ENCODE measurements at regions not wholly inside any gene's neighbourhood (a gene's known extent, or its start where the extent isn't known, plus 50 kb on each side); places are given as distances from the start of the nearest gene placed in this dataset.
A peak's percentile ranks its signal among the peaks of the same experiment; 100 is the strongest.

DNA sequence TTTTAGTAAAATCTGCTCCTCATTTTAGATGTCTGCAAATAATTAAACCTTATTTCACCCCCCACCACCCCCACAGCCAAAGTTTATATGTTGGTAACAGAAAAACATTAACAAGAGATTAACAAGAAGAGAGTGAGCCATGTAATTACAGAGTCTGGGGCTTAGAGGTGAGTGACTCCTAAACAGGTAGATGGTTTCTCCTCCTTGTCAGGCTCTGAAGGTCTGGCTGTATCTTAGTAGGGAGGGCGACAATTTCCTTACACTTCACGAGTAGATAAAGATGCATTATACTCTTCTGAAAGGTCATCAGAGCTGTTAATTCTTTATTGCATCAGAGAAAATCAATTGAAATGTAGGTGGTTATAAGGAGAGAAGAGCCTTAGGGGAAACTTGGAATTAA lies 171.8 kb upstream of the ANKRD50 start:
- intact Hi-C loops (cut with DNase I), result no loop called here
- no peak for ATAC-seq
- 83% methylated on average over 2 of the region's 2 CpGs for WGBS
- Histone ChIP-seq H3K27ac (ENCODE audit: low read length) (no peak overlapping the region), H3K9me3 (ENCODE audit: control insufficient read depth, low read length) (no peaks in the 10 kb centered on the region), H3K27me3 (ENCODE audit: control insufficient read depth, insufficient read depth) (no peaks in the 10 kb centered on the region), H3K4me1 (ENCODE audit: control insufficient read depth, insufficient read depth, low read length) (no peaks in the 10 kb centered on the region), H3K4me3 (ENCODE audit: low read length) (no peak overlapping the region)
- DNase-seq, result no peak

DNA sequence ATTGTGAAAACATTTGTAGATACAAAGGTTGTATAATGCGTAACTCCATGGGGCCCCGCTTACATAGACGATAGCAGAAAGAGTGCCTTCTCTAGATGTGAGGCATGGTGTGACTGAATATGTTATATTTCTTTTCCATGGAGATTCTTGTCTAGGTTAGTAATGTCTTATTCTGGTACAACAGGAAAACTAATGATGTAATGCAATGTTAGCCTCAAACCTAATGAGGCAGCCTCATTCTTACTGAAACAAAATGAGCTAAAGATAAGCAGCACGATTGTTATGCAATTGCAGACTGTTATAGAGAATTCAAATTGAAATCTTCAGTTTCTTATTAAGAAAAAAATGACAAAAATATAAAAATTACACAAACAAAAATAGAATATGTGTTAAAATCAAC lies 171.1 kb upstream of the ANKRD50 start:
- intact Hi-C loops (cut with DNase I), result no loop called here
- DNase-seq, result no peak
- no peaks in the 10 kb centered on the region for H3K4me1 ChIP-seq (ENCODE audit: control insufficient read depth, insufficient read depth, low read length)
- 68% methylated on average over 4 of the region's 4 CpGs for WGBS
- peak in 1 of 2 donors; percentile 45 for ATAC-seq
- H3K9me3 ChIP-seq (ENCODE audit: control insufficient read depth, low read length), result no peaks in the 10 kb centered on the region
- no peaks in the 10 kb centered on the region for H3K27me3 ChIP-seq (ENCODE audit: control insufficient read depth, insufficient read depth)
- H3K27ac ChIP-seq (ENCODE audit: low read length), result no peak overlapping the region
- no peak overlapping the region for H3K4me3 ChIP-seq (ENCODE audit: low read length)

DNA sequence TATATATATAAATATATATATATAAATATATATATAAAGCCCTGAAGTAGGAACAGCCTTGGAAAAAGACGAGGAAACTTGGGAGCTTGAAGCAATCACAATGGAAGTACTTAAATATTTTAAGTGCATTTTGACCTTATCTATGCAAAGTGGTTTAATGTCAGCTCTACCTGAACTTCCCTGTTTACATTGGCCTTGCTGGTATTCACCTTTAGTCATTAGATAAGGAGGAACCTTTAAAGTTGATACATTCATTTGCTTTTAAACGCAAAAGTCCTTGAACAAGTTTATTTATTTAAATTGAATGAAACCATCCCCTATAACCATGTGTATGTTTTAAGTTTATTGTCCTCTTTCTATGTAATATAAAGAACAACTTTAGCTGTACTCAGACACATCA lies 166.7 kb upstream of the ANKRD50 start:
- no peaks in the 10 kb centered on the region for H3K9me3 ChIP-seq (ENCODE audit: control insufficient read depth, low read length)
- intact Hi-C loops (cut with DNase I), result no loop called here
- 98% methylated on average over 2 of the region's 2 CpGs for WGBS

DNA sequence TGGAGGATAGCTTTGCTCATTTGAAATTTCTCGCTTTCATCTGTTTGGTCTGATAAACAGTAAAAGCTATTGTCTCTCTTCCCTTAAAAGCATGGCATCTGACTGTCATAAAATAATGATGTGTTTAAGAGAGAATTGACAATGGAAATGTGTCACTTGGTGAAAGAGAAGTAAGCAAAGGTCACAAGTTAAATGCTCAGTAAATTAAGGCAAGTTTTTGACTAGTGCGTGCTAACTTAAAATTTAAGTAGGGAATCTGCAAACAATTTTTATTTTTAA lies 161.6 kb upstream of the ANKRD50 start:
- H3K4me1 ChIP-seq (ENCODE audit: control insufficient read depth, insufficient read depth, low read length), result no peaks in the 10 kb centered on the region
- no peak overlapping the region for H3K27ac ChIP-seq (ENCODE audit: low read length)
- WGBS, result 95% methylated on average over 2 of the region's 2 CpGs
- H3K9me3 ChIP-seq (ENCODE audit: control insufficient read depth, low read length), result no peaks in the 10 kb centered on the region
- intact Hi-C loops (cut with DNase I), result no loop called here
- H3K4me3 ChIP-seq (ENCODE audit: low read length), result no peak overlapping the region
- H3K27me3 ChIP-seq (ENCODE audit: control insufficient read depth, insufficient read depth), result no peaks in the 10 kb centered on the region
- DNase-seq, result no peak
- ATAC-seq, result no peak

More for the DNA sequence above, 166.7 kb upstream of the ANKRD50 start:
- H3K27me3 ChIP-seq (ENCODE audit: control insufficient read depth, insufficient read depth), result no peaks in the 10 kb centered on the region
- no peak overlapping the region for H3K4me3 ChIP-seq (ENCODE audit: low read length)
- no peak for DNase-seq
- no peak for ATAC-seq
- H3K27ac ChIP-seq (ENCODE audit: low read length), result no peak overlapping the region
- H3K4me1 ChIP-seq (ENCODE audit: control insufficient read depth, insufficient read depth, low read length), result no peaks in the 10 kb centered on the region

DNA sequence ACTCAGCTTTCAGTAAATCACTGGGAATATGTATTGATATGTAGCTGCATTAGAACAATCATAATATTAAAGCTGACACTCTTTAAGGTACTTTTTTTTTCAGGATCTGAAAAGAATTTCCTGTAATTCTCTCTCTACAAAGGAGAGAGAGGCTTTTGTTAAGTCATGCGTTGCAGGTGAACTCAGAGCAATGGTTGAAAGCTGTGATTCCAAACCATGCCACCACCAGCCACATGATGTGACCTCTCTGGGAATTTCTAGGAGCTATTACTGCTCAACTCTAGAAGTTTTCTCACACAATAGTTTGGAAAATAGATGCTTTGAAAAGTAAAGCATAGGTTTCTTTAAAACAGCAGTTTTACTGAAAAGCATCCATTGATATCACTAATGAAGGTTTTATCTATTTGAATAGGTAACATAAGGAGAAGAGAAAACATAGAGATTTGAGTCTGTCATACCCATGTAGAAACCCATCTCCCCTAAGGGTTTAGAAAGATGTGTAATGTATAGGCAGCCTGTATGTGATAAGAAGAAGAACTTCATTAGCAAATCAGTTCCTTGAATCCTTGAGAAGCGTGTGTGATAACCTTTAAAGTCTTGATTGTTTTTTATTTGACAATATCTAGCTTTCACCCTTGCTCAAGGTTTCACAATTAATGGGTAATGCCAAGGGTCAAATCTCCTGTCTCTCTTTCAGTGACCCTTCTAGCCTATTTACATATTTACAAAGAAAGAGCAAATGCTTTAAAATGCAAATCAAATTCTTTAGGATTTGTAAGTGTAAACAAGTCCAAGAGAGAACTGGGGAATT lies 161.0 kb upstream of the ANKRD50 start:
- H3K4me3 ChIP-seq (ENCODE audit: low read length), result no peak overlapping the region
- DNase-seq (no peak), ATAC-seq (no peak)
- H3K4me1 ChIP-seq (ENCODE audit: control insufficient read depth, insufficient read depth, low read length), result no peaks in the 10 kb centered on the region
- intact Hi-C loops (cut with DNase I), result no loop called here
- H3K27ac ChIP-seq (ENCODE audit: low read length), result no peak overlapping the region
- WGBS, result 85% methylated on average over 2 of the region's 2 CpGs
- H3K9me3 ChIP-seq (ENCODE audit: control insufficient read depth, low read length), result no peaks in the 10 kb centered on the region
- H3K27me3 ChIP-seq (ENCODE audit: control insufficient read depth, insufficient read depth), result no peaks in the 10 kb centered on the region

DNA sequence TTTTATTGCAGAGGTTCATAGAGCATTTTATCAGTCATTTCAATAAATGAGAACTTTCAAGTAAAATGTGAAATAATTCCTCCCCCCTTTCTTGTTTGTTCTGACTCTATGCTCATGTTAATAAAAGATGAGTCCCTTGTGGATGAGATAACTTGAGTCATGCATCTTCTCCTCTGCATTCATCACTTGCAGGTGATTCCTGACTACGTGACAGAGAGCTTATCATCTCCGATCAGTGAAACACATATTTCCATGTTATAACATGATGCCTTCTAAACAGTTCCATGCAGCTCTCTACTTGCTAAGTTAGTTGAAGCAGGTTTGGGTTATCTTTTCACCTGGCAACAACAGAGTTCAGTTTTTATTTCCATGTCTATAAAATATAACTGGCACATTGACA lies 160.1 kb upstream of the ANKRD50 start:
- intact Hi-C loops (cut with DNase I), result no loop called here
- no peak overlapping the region for H3K4me3 ChIP-seq (ENCODE audit: low read length)
- DNase-seq (no peak), ATAC-seq (no peak)
- no peaks in the 10 kb centered on the region for H3K9me3 ChIP-seq (ENCODE audit: control insufficient read depth, low read length)
- H3K27me3 ChIP-seq (ENCODE audit: control insufficient read depth, insufficient read depth), result no peaks in the 10 kb centered on the region
- H3K4me1 ChIP-seq (ENCODE audit: control insufficient read depth, insufficient read depth, low read length), result no peaks in the 10 kb centered on the region
- no peak overlapping the region for H3K27ac ChIP-seq (ENCODE audit: low read length)
- WGBS, result 73% methylated on average over 2 of the region's 2 CpGs

DNA sequence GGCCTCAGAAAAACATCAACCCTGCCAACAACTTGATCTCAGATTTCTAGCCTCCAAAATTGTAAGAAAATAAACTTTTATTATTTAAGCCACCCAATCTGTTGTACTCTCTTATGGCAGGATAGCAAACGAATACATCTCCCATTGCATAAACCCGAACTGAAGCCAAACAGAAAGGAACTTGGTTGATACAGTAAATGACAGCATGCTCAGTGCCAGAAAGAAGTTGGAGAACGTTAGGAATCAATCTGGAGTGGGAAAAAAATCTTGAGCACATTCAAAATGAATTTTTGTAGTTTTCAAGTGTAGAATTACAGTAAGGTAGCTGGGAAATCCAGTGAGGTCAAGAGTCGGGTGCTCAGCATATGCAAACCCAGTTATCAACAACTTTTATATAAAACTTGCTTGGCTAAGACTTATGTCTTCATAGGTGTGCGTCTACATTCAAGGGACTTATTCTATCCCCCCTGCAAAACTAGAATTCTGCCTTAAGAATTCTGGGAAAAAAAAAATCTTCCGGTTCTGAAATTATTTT lies 157.5 kb upstream of the ANKRD50 start:
- Histone ChIP-seq H3K4me1 (ENCODE audit: control insufficient read depth, insufficient read depth, low read length) (no peaks in the 10 kb centered on the region), H3K9me3 (ENCODE audit: control insufficient read depth, low read length) (no peaks in the 10 kb centered on the region), H3K4me3 (ENCODE audit: low read length) (no peak overlapping the region), H3K27ac (ENCODE audit: low read length) (no peak overlapping the region), H3K27me3 (ENCODE audit: control insufficient read depth, insufficient read depth) (no peaks in the 10 kb centered on the region)
- ATAC-seq (no peak), DNase-seq (no peak)
- intact Hi-C loops (cut with DNase I), result no loop called here
- WGBS, result 68% methylated on average over 6 of the region's 6 CpGs

DNA sequence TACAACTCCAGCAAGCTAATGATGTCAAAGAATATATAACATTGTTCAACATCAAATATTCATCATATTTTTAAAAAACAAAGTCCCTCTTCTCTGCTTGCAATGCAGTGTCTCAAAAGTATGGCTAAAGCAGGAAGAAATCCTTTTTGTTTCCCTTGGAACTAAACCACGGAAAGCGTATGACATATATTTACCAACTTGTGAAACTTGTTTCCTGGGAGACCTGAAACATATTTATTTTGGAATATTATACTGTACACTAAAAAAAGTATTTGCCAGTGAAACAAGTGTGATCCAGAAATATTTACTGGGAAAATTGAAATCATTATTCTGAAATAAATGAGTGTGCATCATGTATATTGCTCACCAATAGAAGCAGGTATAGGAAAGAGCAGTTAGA lies 156.0 kb upstream of the ANKRD50 start:
- Histone ChIP-seq H3K9me3 (ENCODE audit: control insufficient read depth, low read length) (no peaks in the 10 kb centered on the region), H3K4me1 (ENCODE audit: control insufficient read depth, insufficient read depth, low read length) (no peaks in the 10 kb centered on the region), H3K27me3 (ENCODE audit: control insufficient read depth, insufficient read depth) (no peaks in the 10 kb centered on the region), H3K4me3 (ENCODE audit: low read length) (no peak overlapping the region), H3K27ac (ENCODE audit: low read length) (no peak overlapping the region)
- intact Hi-C loops (cut with DNase I), result no loop called here
- ATAC-seq, result no peak
- WGBS, result 58% methylated on average over 2 of the region's 2 CpGs
- no peak for DNase-seq

DNA sequence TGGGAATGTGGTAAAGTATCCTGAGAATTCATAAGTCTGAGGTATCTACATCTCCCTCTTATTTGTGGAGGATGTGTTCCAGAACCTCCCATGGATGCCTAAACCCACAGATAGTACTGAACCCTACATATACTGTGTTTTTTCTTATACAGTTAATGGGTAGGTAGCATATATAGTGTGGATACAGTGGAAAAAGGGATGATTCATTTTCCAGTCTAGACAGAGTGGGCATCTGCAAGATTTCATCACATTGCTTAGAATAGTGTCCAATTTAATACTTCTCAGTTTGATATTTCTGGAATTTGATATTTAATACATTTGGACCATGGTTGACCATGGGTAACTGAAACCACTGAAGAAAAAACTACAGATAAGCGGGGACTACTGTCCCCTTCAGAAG lies 155.0 kb upstream of the ANKRD50 start:
- Histone ChIP-seq H3K27ac (ENCODE audit: low read length) (no peak overlapping the region), H3K9me3 (ENCODE audit: control insufficient read depth, low read length) (no peaks in the 10 kb centered on the region), H3K4me3 (ENCODE audit: low read length) (no peak overlapping the region), H3K27me3 (ENCODE audit: control insufficient read depth, insufficient read depth) (no peaks in the 10 kb centered on the region), H3K4me1 (ENCODE audit: control insufficient read depth, insufficient read depth, low read length) (no peaks in the 10 kb centered on the region)
- no peak for DNase-seq
- ATAC-seq, result no peak
- intact Hi-C loops (cut with DNase I), result no loop called here
- WGBS, result 97% methylated on average over 1 of the region's 1 CpG

DNA sequence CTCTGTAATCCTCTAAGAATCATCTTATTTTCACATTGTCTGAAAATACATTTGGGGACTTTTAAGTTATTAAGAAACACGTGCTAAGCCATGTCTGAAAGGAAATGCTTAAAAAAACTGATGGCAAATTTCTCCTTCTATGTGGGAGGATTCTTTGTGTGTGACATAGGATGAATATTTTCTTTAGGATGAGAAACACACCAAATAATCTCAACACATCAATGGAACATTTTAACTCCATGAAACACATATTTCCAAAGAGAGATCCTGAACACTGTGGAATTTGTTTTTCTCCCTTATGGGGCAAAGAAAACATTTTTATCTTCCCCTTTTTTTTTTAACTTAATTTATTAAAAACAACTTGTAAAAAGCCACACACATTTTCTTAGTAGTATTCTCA lies 153.8 kb upstream of the ANKRD50 start:
- no peak overlapping the region for H3K27ac ChIP-seq (ENCODE audit: low read length)
- H3K27me3 ChIP-seq (ENCODE audit: control insufficient read depth, insufficient read depth), result no peaks in the 10 kb centered on the region
- no peak for ATAC-seq
- H3K4me3 ChIP-seq (ENCODE audit: low read length), result no peak overlapping the region
- H3K4me1 ChIP-seq (ENCODE audit: control insufficient read depth, insufficient read depth, low read length), result no peaks in the 10 kb centered on the region
- intact Hi-C loops (cut with DNase I), result no loop called here
- H3K9me3 ChIP-seq (ENCODE audit: control insufficient read depth, low read length), result no peaks in the 10 kb centered on the region
- no peak for DNase-seq
- 41% methylated on average over 1 of the region's 1 CpG for WGBS

DNA sequence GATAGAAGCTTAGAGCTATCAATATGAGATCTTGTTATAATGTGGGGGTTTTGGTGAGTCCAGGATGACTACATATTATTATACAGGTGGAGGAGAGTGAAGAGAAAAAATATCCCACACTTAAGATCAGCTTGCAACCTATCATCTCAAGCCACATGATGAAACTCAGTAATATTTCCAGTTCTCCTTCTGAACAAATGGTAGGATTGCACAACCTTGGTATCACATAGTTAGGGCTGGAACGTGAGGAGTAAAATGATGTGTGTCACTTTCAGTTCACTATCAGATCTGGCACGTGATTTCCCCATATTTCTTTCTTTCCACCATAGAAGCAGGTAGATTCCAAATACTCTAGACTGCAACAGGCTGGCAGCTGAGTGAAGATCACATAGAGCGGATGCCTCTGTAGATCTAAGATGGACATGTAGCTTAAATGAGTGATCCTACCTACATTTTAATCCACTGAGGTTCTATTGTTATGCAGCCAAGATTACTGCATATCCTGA lies 150.6 kb upstream of the ANKRD50 start:
- no peak for DNase-seq
- no peaks in the 10 kb centered on the region for H3K27me3 ChIP-seq (ENCODE audit: control insufficient read depth, insufficient read depth)
- intact Hi-C loops (cut with DNase I), result no loop called here
- no peak overlapping the region for H3K4me3 ChIP-seq (ENCODE audit: low read length)
- no peaks in the 10 kb centered on the region for H3K9me3 ChIP-seq (ENCODE audit: control insufficient read depth, low read length)
- H3K27ac ChIP-seq (ENCODE audit: low read length), result no peak overlapping the region
- WGBS, result 71% methylated on average over 3 of the region's 3 CpGs
- no peak for ATAC-seq
- no peaks in the 10 kb centered on the region for H3K4me1 ChIP-seq (ENCODE audit: control insufficient read depth, insufficient read depth, low read length)

DNA sequence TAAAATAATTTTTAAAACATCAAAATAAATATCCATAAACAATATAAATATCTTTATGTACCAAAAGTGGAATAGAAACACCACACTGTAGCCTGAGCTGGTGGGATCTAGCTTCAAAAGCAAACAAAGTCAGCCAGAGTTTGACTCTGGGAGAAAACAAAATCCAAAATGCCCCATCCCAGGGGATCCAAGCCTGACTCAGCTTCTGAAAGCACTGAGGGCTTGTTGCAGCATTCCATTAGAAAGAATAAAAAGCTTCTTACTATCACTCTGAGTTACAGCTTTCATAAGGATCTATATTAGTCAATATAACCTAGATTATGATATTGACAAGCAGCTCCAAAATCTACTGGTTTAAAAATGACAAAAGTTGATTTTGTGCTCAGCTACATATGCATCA lies 149.7 kb upstream of the ANKRD50 start:
- ATAC-seq, result no peak

More for the DNA sequence above, 149.7 kb upstream of the ANKRD50 start:
- intact Hi-C loops (cut with DNase I), result no loop called here
- Histone ChIP-seq H3K27me3 (ENCODE audit: control insufficient read depth, insufficient read depth) (no peaks in the 10 kb centered on the region), H3K9me3 (ENCODE audit: control insufficient read depth, low read length) (no peaks in the 10 kb centered on the region), H3K27ac (ENCODE audit: low read length) (no peak overlapping the region), H3K4me3 (ENCODE audit: low read length) (no peak overlapping the region), H3K4me1 (ENCODE audit: control insufficient read depth, insufficient read depth, low read length) (no peaks in the 10 kb centered on the region)
- no peak for DNase-seq

Data from right cardiac atrium (tissue), 5 donors.